ENCODE measurements at regions not wholly inside any gene's neighbourhood (a gene's known extent, or its start where the extent isn't known, plus 50 kb on each side); places are given as distances from the start of the nearest gene placed in this dataset.
A peak's percentile ranks its signal among the peaks of the same experiment; 100 is the strongest.

- Histone ChIP-seq H3K27ac (ENCODE audit: insufficient read length, low read depth, low read length) (no peak overlapping the region), H4K8ac (replicated peaks; ENCODE audit: insufficient read length, low read depth, low read length) (no peak overlapping the region), H4K5ac (ENCODE audit: insufficient read length, low read depth, low read length) (no peak overlapping the region), H3K9me3 (ENCODE audit: control insufficient read depth, low read depth, low read length) (peaks cover 16% of the 10 kb centered on the region), H3K4me2 (ENCODE audit: insufficient read depth, insufficient read length, low read length) (peak overlapping the region; percentile 24), H3K23me2 (ENCODE audit: insufficient read length, low read depth, low read length, poor library complexity, severe bottlenecking) (no peaks in the 10 kb centered on the region), H2BK12ac (ENCODE audit: insufficient read length, low read depth, low read length) (no peak overlapping the region), H3K27me3 (ENCODE audit: insufficient read depth, low read length) (no peaks in the 10 kb centered on the region), H3K9ac (ENCODE audit: extremely low read depth, insufficient read length, low read length) (no peak overlapping the region), H2BK120ac (ENCODE audit: low read depth, low read length, poor library complexity, severe bottlenecking) (no peak overlapping the region), H3K79me2 (ENCODE audit: insufficient read depth, low read length) (no peaks in the 10 kb centered on the region), H4K91ac (ENCODE audit: insufficient read length, low read depth, low read length) (no peak overlapping the region), H3K79me1 (ENCODE audit: insufficient read depth, low read depth, low read length, poor library complexity, severe bottlenecking) (no peaks in the 10 kb centered on the region), H2BK5ac (ENCODE audit: insufficient read length, low read length) (no peak overlapping the region), H2AFZ (ENCODE audit: low read length) (no peak overlapping the region), H3K4me1 (ENCODE audit: insufficient read depth, low read length) (no peaks in the 10 kb centered on the region), H3K4ac (ENCODE audit: low read depth, low read length) (no peak overlapping the region), H2AK5ac (ENCODE audit: insufficient read length, low read length) (no peak overlapping the region), H4K20me1 (ENCODE audit: control insufficient read depth, insufficient read depth, insufficient read length) (no peaks in the 10 kb centered on the region), H3K23ac (ENCODE audit: insufficient read length, low read depth, low read length) (no peak overlapping the region), H3K18ac (ENCODE audit: insufficient read length, low read depth, low read length) (no peak overlapping the region), H2BK20ac (ENCODE audit: low read depth, low read length, poor library complexity, severe bottlenecking) (no peak overlapping the region), H3K14ac (ENCODE audit: insufficient read depth, low read length) (no peak overlapping the region), H3T11ph (ENCODE audit: low read length) (no peak overlapping the region), H2BK15ac (ENCODE audit: low read depth, low read length) (no peak overlapping the region), H3K56ac (ENCODE audit: insufficient read length, low read depth, low read length) (no peak overlapping the region)
- no CpG with 5 or more reads among the region's 2 CpGs for WGBS (ENCODE audit: extremely low coverage, insufficient read length, low lambda C conversion rate)
- Mint-ChIP-seq H3K27ac (peak overlapping the region; percentile 63 to 98 (median 94)), H3K4me1 (peaks cover 28% of the 10 kb centered on the region in 2 experiments), H3K9me3 (peaks cover 26 to 27% of the 10 kb centered on the region in 2 experiments), H3K27me3 (ENCODE audit: low read depth) (no peaks in the 10 kb centered on the region), H3K4me3 (peak overlapping the region in 1 of 2 experiments; percentile 43; a peak in 1 of 5 replicates), H3K36me3 (ENCODE audit: insufficient read depth in 1 of 3, low read depth in 3 of 3) (peaks cover 24 to 40% (median 25%) of the 10 kb centered on the region in 3 experiments)
- no peak for DNase-seq
- no peak for TF ChIP-seq CTCF (conservative IDR thresholded peaks at IDR 0.05)
Observed at GRCh38 chr6:164478426-164478825, 831.0 kb downstream of the C6orf118 start.

Measured in H9 (cell line).